Parathyroid adenoma (tissue), 2 donors: ENCODE measurements at regions not wholly inside any gene's neighbourhood (a gene's known extent, or its start where the extent isn't known, plus 50 kb on each side); places are given as distances from the start of the nearest gene placed in this dataset.

ENCODE experiments used
- H2AFZ ChIP-seq: fragments of 300-600 bp; sonication (generic); one replicate; pipeline ENCODE4 v1.7.0; 2017; ENCODE audit warnings: antibody characterized with exemption, mild to moderate bottlenecking
- H3K27ac ChIP-seq: fragments of 300-600 bp; sonication (generic); one replicate; pipeline ENCODE4 v1.7.0; 2017
- H3K27me3 ChIP-seq: fragments of 300-600 bp; sonication (generic); one replicate; pipeline ENCODE4 v1.7.0; 2017; ENCODE audit warnings: low read length; ENCODE audit not compliant: control insufficient read depth, insufficient read depth
- H3K36me3 ChIP-seq: fragments of 300-600 bp; sonication (generic); one replicate; pipeline ENCODE4 v1.7.0; 2017; ENCODE audit warnings: low read length; ENCODE audit not compliant: control insufficient read depth, insufficient read depth
- H3K4me1 ChIP-seq: fragments of 300-600 bp; sonication (generic); one replicate; pipeline ENCODE4 v1.7.0; 2017; ENCODE audit warnings: control low read depth
- H3K4me2 ChIP-seq: fragments of 300-600 bp; sonication (generic); one replicate; pipeline ENCODE4 v1.7.0; 2017; ENCODE audit warnings: low read length
- H3K4me3 ChIP-seq: fragments of 300-600 bp; sonication (generic); one replicate; pipeline ENCODE4 v1.7.0; 2017; ENCODE audit warnings: low read depth, low read length
- H3K79me2 ChIP-seq: fragments of 300-600 bp; sonication (generic); one replicate; pipeline ENCODE4 v1.7.0; 2017; ENCODE audit warnings: control low read depth
- H3K9ac ChIP-seq: fragments of 300-600 bp; sonication (generic); one replicate; pipeline ENCODE4 v1.7.0; 2017; ENCODE audit warnings: mild to moderate bottlenecking
- H3K9me3 ChIP-seq: fragments of 300-600 bp; sonication (generic); one replicate; pipeline ENCODE4 v1.7.0; 2017; ENCODE audit warnings: low read length; ENCODE audit not compliant: control insufficient read depth
- CTCF ChIP-seq: fragments of 300-600 bp; sonication (generic); IDR thresholded peaks from one replicate; pipeline ENCODE4 v1.7.0; 2017; ENCODE audit warnings: antibody characterized with exemption, mild to moderate bottlenecking
- donor health status: primary hyperparathyroidism.

- no peak overlapping the region for H3K4me3 ChIP-seq
- H3K9me3 ChIP-seq = no peaks in the 10 kb centered on the region
- H3K36me3 ChIP-seq = no peaks in the 10 kb centered on the region
- H3K27me3 ChIP-seq = no peaks in the 10 kb centered on the region
- no peaks in the 10 kb centered on the region for H3K4me1 ChIP-seq
- no peak overlapping the region for H3K4me2 ChIP-seq
- no peaks in the 10 kb centered on the region for H3K79me2 ChIP-seq
- no peak overlapping the region for H2AFZ ChIP-seq
- no peak for TF ChIP-seq CTCF
- no peak overlapping the region for H3K27ac ChIP-seq
- no peak overlapping the region for H3K9ac ChIP-seq
Measured at GRCh38 chr3:24907106-24907505, 412.5 kb upstream of the THRB start.

DNA sequence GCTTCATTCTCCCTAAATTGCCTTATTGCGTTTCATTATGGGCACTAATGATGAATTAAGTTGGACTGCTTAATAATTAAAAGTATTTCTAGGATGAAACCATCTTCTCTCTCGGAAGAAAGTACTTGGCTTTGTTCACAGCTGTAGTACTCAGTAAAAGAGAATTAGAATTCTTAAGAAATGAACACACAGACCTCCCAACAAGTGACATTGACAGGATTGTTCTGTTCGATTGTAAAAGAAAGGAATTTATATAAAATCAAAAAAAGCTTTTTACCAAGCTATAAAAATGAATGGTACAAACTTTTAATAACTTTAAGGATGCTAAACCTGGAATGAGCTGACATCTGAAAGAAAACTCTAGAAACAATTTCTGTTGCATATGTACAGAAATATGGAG, 416.4 kb upstream of the THRB start:
- no peak overlapping the region for H3K4me2 ChIP-seq
- no peak overlapping the region for H3K4me3 ChIP-seq
- H2AFZ ChIP-seq = no peak overlapping the region
- H3K4me1 ChIP-seq = no peaks in the 10 kb centered on the region
- TF ChIP-seq CTCF = no peak
- H3K79me2 ChIP-seq = no peaks in the 10 kb centered on the region
- H3K27ac ChIP-seq = no peak overlapping the region
- H3K27me3 ChIP-seq = no peaks in the 10 kb centered on the region
- no peaks in the 10 kb centered on the region for H3K9me3 ChIP-seq
- no peak overlapping the region for H3K9ac ChIP-seq
- no peaks in the 10 kb centered on the region for H3K36me3 ChIP-seq

GRCh38 chr3:24915639-24916038, 421.0 kb upstream of the THRB start:
- Histone ChIP-seq H3K79me2 (no peaks in the 10 kb centered on the region), H2AFZ (no peak overlapping the region), H3K4me3 (no peak overlapping the region), H3K36me3 (no peaks in the 10 kb centered on the region), H3K4me1 (no peaks in the 10 kb centered on the region), H3K4me2 (no peak overlapping the region), H3K27me3 (no peaks in the 10 kb centered on the region), H3K9me3 (no peaks in the 10 kb centered on the region), H3K27ac (no peak overlapping the region), H3K9ac (no peak overlapping the region)
- no peak for TF ChIP-seq CTCF

GRCh38 chr3:24917908-24918307, 423.3 kb upstream of the THRB start:
- H3K9me3 ChIP-seq = no peaks in the 10 kb centered on the region
- no peaks in the 10 kb centered on the region for H3K79me2 ChIP-seq
- TF ChIP-seq CTCF = no peak

DNA sequence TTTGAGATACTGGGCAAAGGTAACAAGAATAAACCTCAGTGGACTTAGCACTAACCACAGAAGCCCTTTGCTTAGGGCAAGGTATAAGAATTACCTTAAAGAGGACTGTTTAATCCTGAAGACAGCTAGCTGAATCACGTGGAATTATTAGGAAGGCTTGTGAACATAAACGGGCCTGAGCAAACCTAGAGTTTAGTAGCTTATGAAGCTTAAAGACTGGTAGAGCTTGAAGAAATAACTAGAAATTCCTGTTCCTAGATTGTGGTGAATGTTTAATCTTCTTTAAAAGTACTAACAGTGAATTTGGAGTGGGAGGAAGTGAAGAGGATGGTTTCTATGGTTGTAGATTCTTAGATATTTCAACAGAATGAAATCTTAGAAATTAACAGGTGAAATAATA, 428.9 kb upstream of the THRB start:
- Histone ChIP-seq H3K27ac (no peak overlapping the region), H3K27me3 (no peaks in the 10 kb centered on the region), H3K4me3 (no peak overlapping the region), H3K36me3 (no peaks in the 10 kb centered on the region), H3K9me3 (no peaks in the 10 kb centered on the region), H2AFZ (no peak overlapping the region), H3K9ac (no peak overlapping the region), H3K4me1 (no peaks in the 10 kb centered on the region), H3K79me2 (no peaks in the 10 kb centered on the region), H3K4me2 (no peak overlapping the region)
- no peak for TF ChIP-seq CTCF

More at GRCh38 chr3:24917908-24918307, 423.3 kb upstream of the THRB start:
- no peaks in the 10 kb centered on the region for H3K36me3 ChIP-seq
- no peak overlapping the region for H3K9ac ChIP-seq
- no peak overlapping the region for H2AFZ ChIP-seq
- no peak overlapping the region for H3K4me2 ChIP-seq
- H3K27ac ChIP-seq = no peak overlapping the region
- H3K27me3 ChIP-seq = no peaks in the 10 kb centered on the region
- no peak overlapping the region for H3K4me3 ChIP-seq
- no peaks in the 10 kb centered on the region for H3K4me1 ChIP-seq
